Pulmonary artery endothelial cell (primary cell): ENCODE measurements at regions not wholly inside any gene's neighbourhood (a gene's known extent, or its start where the extent isn't known, plus 50 kb on each side); places are given as distances from the start of the nearest gene placed in this dataset.

Experiments
- DNase-seq: peaks from one replicate; pipeline ENCODE4 v3.0.0-alpha.2; 2011; ENCODE audit warnings: low read depth, low spot score

- DNase-seq: peak; percentile 41
Measured at GRCh38 chr6:81865712-81866111, 113.2 kb upstream of the TENT5A start.

- DNase-seq: no peak
Measured at GRCh38 chr6:81864124-81864523, 111.6 kb upstream of the TENT5A start.

- no peak for DNase-seq
Measured at GRCh38 chr6:81863123-81863522, 110.6 kb upstream of the TENT5A start.

- DNase-seq: no peak
Measured at GRCh38 chr6:81861281-81861680, 108.8 kb upstream of the TENT5A start.

- DNase-seq: no peak
Measured at GRCh38 chr6:81859884-81860283, 107.4 kb upstream of the TENT5A start.

GRCh38 chr6:81857812-81858211, 105.3 kb upstream of the TENT5A start:
- DNase-seq: no peak

- DNase-seq: no peak
Measured at GRCh38 chr6:81856872-81857271, 104.4 kb upstream of the TENT5A start.

GRCh38 chr6:81854474-81854873, 102.0 kb upstream of the TENT5A start:
- DNase-seq: no peak

DNA sequence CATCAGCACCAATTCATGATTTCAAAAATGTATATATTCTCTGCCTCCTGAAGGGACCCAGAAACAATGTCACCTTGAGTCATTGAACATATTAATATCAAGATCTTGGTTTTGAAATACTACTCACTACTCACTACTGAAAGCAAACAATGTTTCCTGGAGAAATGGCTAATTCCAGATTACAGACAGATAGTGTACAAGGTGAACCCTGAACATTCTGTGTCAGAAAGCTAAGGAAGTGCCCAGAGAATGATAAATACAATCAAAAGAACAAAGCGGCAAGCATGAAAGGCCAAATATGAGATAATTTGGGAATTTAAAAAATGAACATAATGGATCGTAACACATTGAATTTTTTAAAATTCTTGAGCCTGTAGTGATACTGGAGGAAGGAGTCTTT, 101.5 kb upstream of the TENT5A start:
- DNase-seq: no peak

- DNase-seq: no peak
Measured at GRCh38 chr6:81849248-81849647, 96.8 kb upstream of the TENT5A start.

DNA sequence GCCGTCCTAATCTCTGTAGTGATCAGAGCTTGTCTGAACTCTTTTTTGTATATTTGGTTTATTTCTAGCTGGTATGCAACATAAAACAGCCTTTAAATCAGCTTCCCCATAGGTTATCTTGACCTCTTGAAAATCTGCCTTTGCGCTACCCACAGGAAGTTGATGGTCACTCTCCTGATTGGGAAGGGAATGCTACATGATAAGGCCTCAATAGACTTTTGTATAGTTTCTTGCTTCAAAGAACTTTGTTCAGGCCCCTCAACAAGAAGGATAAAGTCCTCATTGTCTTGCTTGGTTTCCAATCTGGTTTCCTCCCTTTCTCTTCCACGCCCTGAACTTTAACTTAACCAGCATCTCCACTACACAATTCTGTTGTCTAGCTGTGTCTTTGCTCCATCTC, 95.4 kb upstream of the TENT5A start:
- DNase-seq: no peak

DNA sequence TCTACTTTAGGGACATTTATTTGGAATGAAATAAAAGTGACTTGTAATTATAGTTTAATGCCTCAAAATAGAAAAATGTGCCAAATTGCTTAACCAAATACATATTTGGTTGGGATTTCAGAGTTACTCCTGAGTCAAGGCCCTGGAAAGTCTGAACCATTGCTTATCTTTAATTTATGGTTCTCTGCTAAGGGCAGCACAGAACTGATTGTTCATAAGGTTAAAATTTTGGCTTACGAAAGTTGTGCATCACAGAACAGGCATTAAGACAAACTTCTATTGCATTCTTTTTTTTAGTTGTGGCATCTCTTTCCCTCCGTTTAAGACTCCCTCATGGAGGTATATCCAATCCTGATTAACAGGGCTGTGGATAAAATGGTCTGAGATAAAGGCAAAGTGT, 92.2 kb upstream of the TENT5A start:
- DNase-seq: no peak

- no peak for DNase-seq
Measured at GRCh38 chr6:81843302-81843701, 90.8 kb upstream of the TENT5A start.

DNA sequence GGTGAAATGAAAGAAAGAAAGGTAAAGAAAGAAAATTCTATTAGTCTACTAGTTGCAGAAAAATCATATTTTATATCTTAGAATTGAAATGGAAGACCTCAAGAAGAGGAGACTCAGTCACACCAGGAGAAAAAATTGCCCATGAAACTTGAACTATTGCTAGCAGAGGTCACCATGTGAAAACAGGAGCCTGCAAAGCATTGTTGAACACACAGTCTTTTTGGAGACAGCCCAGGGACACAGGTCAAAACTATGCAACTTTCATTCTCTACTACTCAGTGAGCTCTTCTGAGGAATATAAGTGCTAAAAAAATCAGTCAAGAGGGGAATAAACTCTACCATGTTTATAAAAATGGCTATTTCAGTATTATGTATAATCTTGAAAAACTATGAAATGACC, 89.8 kb upstream of the TENT5A start:
- DNase-seq: no peak

GRCh38 chr6:81838724-81839426, 86.4 kb upstream of the TENT5A start:
- no peak for DNase-seq

- no peak for DNase-seq
Measured at GRCh38 chr6:81838031-81838430, 85.5 kb upstream of the TENT5A start.

DNA sequence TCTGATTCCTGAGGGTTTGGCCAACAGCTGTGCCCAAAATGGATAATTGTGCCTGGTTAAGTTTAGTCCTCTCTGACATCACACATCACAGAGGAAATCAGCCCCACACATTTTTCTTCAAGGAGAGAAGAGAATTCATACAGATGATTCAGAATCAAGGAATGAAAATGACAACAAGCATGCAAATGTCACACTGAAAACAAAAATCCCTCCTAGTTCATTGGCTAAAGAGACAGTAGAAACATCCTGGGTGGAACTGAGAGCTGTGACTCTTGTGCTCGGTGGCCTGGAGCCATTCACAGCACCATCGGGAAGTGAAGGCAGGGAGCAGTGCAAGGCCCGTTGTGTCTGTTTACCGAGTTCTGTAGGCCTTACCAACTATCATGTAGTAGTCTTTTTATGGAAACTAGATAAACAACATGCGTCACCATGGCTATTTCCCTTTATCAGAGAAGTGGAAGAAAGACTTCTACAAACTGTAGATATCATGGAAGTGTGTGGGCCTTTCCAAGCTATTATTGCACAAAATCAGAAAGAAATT, 81.7 kb upstream of the TENT5A start:
- DNase-seq: peak; percentile 24

- no peak for DNase-seq
Measured at GRCh38 chr6:81832304-81832703, 79.8 kb upstream of the TENT5A start.

GRCh38 chr6:81831274-81831673, 78.8 kb upstream of the TENT5A start:
- DNase-seq: no peak

- DNase-seq: no peak
Measured at GRCh38 chr6:81826784-81827183, 74.3 kb upstream of the TENT5A start.

GRCh38 chr6:81822568-81822967, 70.1 kb upstream of the TENT5A start:
- DNase-seq: no peak

DNA sequence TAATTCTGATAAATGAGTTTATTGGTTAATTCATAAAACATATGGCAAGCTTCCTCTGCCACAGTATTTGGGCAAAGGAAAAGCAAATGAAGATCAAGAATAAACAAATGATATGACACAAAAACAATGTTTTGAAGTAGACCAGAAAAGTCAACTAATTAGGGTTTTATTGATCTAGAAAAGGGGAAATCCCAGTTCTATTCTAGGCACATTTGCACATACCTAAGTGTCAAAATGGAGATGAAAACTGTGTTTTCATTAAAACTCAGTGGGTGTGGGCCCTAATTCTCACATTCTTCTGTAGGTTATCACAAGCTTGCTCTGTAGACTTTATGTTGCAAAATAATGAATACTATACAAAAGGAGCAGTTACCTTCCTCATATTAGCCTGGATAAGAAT, 69.0 kb upstream of the TENT5A start:
- DNase-seq: no peak

GRCh38 chr6:81820980-81821379, 68.5 kb upstream of the TENT5A start:
- no peak for DNase-seq

- no peak for DNase-seq
Measured at GRCh38 chr6:81820422-81820821, 67.9 kb upstream of the TENT5A start.
